Keratinocyte (primary cell): ENCODE measurements at regions not wholly inside any gene's neighbourhood (a gene's known extent, or its start where the extent isn't known, plus 50 kb on each side); places are given as distances from the start of the nearest gene placed in this dataset.

Experiments
- CTCF ChIP-seq, 3 experiments: IDR thresholded peaks in 1 of 3; conservative IDR thresholded peaks in 1 of 3; optimal IDR thresholded peaks in 1 of 3; 2 replicates in 2 of 3; 3 replicates in 1 of 3; pipeline versions ENCODE3 to v1.5.1; 2011; ENCODE audit warnings: low read length in 3 of 3, mild to moderate bottlenecking in 3 of 3, moderate library complexity in 2 of 3, control low read depth in 1 of 3, inconsistent platforms in 1 of 3; ENCODE audit not compliant: insufficient read depth in 2 of 3; ENCODE audit errors: extremely low read depth in 1 of 3
- EZH2 ChIP-seq: IDR thresholded peaks from one replicate; pipeline ENCODE4 v1.6.1; 2012; ENCODE audit warnings: inconsistent platforms, mild to moderate bottlenecking, low read length, moderate library complexity

GRCh38 chr2:145287736-145288135, 767.8 kb upstream of the ZEB2 start:
- TF ChIP-seq CTCF (optimal IDR thresholded peaks at IDR 0.05 in 1 of 3, IDR thresholded peaks at IDR 0.05 in 1 of 3, conservative IDR thresholded peaks at IDR 0.05 in 1 of 3; ENCODE audit: extremely low read depth in 1 of 3, insufficient read depth in 2 of 3, low read length in 3 of 3) = no peak
- no peak for TF ChIP-seq EZH2
